HepG2 (cell line): ENCODE measurements at regions not wholly inside any gene's neighbourhood (a gene's known extent, or its start where the extent isn't known, plus 50 kb on each side); places are given as distances from the start of the nearest gene placed in this dataset.

Experiments
- FOSL2 ChIP-seq: sonication (generic); formaldehyde crosslinking; IDR thresholded peaks from 2 replicates; pipeline ENCODE4 v1.4.0; 2020; ENCODE audit warnings: missing genetic modification reagents
- HNRNPL ChIP-seq: fragments of 200-400 bp; formaldehyde crosslinking; IDR thresholded peaks from 2 replicates; pipeline ENCODE4 v1.6.1; 2017; ENCODE audit warnings: mild to moderate bottlenecking, low read depth, low read length
- HNRNPLL ChIP-seq: fragments of 200-400 bp; formaldehyde crosslinking; IDR thresholded peaks from 2 replicates; pipeline ENCODE4 v1.6.1; 2017; ENCODE audit warnings: mild to moderate bottlenecking, low read depth, low read length; ENCODE audit not compliant: poor library complexity, severe bottlenecking
- KDM2A ChIP-seq: sonication (generic); formaldehyde crosslinking; IDR thresholded peaks from 2 replicates; pipeline ENCODE4 v1.4.0; 2020; ENCODE audit warnings: low read depth, missing genetic modification reagents, borderline replicate concordance
- NFE2L1 ChIP-seq: sonication (generic); formaldehyde crosslinking; IDR thresholded peaks from 2 replicates; pipeline ENCODE4 v1.4.0; 2020; ENCODE audit warnings: missing genetic modification reagents, mild to moderate bottlenecking, borderline replicate concordance
- RFX1 ChIP-seq: fragments of 450-650 bp; IDR thresholded peaks from 2 replicates; pipeline ENCODE4 v1.6.1; 2017
- RXRA ChIP-seq: sonication (generic); formaldehyde crosslinking; IDR thresholded peaks from 2 replicates; pipeline ENCODE4 v1.5.1; 2020; ENCODE audit warnings: missing genetic modification reagents
- ZNF251 ChIP-seq: sonication (generic); formaldehyde crosslinking; IDR thresholded peaks from 2 replicates; pipeline ENCODE4 v1.9.0; 2021; ENCODE audit warnings: mild to moderate bottlenecking, missing genetic modification reagents
- ZNF614 ChIP-seq: IDR thresholded peaks from 2 replicates; pipeline ENCODE4 v1.6.1; 2018; ENCODE audit warnings: missing biosample characterization, missing genetic modification reagents, inconsistent platforms, borderline replicate concordance
- ZNF644 ChIP-seq: IDR thresholded peaks from 2 replicates; pipeline ENCODE4 v1.6.1; 2016; ENCODE audit warnings: low read depth
- TF ChIP-seq, protein P1 (sequence below), 2 experiments: sonication (generic) in 1 of 2; formaldehyde crosslinking in 1 of 2; IDR thresholded peaks; 2 replicates each; pipeline versions ENCODE4 v1.4.0 to v1.6.1; 2018 to 2020; ENCODE audit warnings: missing genetic modification reagents in 2 of 2, borderline replicate concordance in 1 of 2, low read depth in 1 of 2, mild to moderate bottlenecking in 1 of 2, missing biosample characterization in 1 of 2
- TF ChIP-seq, protein P2 (sequence below): IDR thresholded peaks from 2 replicates; pipeline ENCODE4 v1.6.1; 2018; ENCODE audit warnings: missing genetic modification reagents, mild to moderate bottlenecking, missing compliant biosample characterization
- TF ChIP-seq, protein P3 (sequence below): sonication (generic); formaldehyde crosslinking; IDR thresholded peaks from one replicate; pipeline ENCODE4 v1.5.1; 2020; ENCODE audit warnings: mild to moderate bottlenecking, missing genetic modification reagents; ENCODE audit errors: not compliant biosample characterization
- TF ChIP-seq, protein P4 (sequence below): sonication (generic); formaldehyde crosslinking; IDR thresholded peaks from 2 replicates; pipeline ENCODE4 v1.5.0; 2020; ENCODE audit warnings: missing genetic modification reagents
- TF ChIP-seq, protein P5 (sequence below): sonication (generic); formaldehyde crosslinking; IDR thresholded peaks from 2 replicates; pipeline ENCODE4 v1.9.0; 2022; ENCODE audit warnings: low read depth, missing genetic modification reagents

DNA sequence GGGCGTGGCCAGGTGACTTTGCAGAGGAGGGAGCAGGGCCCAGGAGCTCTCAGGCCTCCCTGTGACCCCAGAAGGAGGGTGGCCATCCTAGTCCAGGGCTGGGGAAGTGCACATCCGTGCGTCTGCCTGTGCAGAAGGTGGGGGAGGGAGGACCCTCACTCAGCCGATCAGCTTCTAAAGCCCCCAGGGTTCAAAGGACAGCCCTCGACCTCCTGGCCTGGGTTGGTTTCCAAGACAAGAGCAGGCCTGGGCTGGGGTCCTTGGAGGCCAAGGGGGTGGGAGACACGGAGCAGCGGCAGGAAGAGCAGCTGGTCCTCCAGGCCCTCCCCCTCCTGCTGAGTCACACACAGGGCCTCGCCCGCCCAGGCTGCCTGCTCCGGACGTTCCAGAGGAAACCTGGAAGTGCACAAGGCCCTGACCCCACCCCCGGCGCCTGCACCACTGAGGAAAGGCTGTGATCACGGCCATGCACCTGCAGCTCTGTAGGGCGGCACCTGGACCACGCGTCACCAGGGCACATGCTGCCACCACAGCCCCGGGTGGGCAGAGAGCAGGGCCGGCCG is 67.1 kb upstream of the ZNF469 start (continued):
- TF ChIP-seq HNRNPLL (no peak), ZNF644 (no peak), HNRNPL (0 out of 2 replicates have a peak, but pooled peaks have one; percentile 55), RFX1 (peak; percentile 37; the same call in 1 of the 2 replicates), NFE2L1 (CRISPR knock-in tag) (peak; percentile 62; the same call in 1 of the 2 replicates), ZNF251 (no peak), RXRA (CRISPR knock-in tag) (0 out of 2 replicates have a peak, but pooled peaks have one; percentile 39), KDM2A (CRISPR knock-in tag) (peak; percentile 44; the same call in 1 of the 2 replicates), ZNF614 (0 out of 2 replicates have a peak, but pooled peaks have one; percentile 3), FOSL2 (CRISPR knock-in tag) (peak; percentile 93)
- TF ChIP-seq, protein P1, sequence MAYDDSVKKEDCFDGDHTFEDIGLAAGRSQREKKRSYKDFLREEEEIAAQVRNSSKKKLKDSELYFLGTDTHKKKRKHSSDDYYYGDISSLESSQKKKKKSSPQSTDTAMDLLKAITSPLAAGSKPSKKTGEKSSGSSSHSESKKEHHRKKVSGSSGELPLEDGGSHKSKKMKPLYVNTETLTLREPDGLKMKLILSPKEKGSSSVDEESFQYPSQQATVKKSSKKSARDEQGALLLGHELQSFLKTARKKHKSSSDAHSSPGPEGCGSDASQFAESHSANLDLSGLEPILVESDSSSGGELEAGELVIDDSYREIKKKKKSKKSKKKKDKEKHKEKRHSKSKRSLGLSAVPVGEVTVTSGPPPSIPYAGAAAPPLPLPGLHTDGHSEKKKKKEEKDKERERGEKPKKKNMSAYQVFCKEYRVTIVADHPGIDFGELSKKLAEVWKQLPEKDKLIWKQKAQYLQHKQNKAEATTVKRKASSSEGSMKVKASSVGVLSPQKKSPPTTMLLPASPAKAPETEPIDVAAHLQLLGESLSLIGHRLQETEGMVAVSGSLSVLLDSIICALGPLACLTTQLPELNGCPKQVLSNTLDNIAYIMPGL (CRISPR knock-in tag; IDR thresholded peaks at IDR 0.05; ENCODE audit: borderline replicate concordance in 1 of 2, low read depth in 1 of 2): peak in 1 of 2 experiments; percentile 41; a peak in 1 of 4 replicates
- TF ChIP-seq, protein P2, sequence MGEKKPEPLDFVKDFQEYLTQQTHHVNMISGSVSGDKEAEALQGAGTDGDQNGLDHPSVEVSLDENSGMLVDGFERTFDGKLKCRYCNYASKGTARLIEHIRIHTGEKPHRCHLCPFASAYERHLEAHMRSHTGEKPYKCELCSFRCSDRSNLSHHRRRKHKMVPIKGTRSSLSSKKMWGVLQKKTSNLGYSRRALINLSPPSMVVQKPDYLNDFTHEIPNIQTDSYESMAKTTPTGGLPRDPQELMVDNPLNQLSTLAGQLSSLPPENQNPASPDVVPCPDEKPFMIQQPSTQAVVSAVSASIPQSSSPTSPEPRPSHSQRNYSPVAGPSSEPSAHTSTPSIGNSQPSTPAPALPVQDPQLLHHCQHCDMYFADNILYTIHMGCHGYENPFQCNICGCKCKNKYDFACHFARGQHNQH (CRISPR knock-in tag): peak; percentile 56; the same call in 1 of the 2 replicates
- TF ChIP-seq, protein P3, sequence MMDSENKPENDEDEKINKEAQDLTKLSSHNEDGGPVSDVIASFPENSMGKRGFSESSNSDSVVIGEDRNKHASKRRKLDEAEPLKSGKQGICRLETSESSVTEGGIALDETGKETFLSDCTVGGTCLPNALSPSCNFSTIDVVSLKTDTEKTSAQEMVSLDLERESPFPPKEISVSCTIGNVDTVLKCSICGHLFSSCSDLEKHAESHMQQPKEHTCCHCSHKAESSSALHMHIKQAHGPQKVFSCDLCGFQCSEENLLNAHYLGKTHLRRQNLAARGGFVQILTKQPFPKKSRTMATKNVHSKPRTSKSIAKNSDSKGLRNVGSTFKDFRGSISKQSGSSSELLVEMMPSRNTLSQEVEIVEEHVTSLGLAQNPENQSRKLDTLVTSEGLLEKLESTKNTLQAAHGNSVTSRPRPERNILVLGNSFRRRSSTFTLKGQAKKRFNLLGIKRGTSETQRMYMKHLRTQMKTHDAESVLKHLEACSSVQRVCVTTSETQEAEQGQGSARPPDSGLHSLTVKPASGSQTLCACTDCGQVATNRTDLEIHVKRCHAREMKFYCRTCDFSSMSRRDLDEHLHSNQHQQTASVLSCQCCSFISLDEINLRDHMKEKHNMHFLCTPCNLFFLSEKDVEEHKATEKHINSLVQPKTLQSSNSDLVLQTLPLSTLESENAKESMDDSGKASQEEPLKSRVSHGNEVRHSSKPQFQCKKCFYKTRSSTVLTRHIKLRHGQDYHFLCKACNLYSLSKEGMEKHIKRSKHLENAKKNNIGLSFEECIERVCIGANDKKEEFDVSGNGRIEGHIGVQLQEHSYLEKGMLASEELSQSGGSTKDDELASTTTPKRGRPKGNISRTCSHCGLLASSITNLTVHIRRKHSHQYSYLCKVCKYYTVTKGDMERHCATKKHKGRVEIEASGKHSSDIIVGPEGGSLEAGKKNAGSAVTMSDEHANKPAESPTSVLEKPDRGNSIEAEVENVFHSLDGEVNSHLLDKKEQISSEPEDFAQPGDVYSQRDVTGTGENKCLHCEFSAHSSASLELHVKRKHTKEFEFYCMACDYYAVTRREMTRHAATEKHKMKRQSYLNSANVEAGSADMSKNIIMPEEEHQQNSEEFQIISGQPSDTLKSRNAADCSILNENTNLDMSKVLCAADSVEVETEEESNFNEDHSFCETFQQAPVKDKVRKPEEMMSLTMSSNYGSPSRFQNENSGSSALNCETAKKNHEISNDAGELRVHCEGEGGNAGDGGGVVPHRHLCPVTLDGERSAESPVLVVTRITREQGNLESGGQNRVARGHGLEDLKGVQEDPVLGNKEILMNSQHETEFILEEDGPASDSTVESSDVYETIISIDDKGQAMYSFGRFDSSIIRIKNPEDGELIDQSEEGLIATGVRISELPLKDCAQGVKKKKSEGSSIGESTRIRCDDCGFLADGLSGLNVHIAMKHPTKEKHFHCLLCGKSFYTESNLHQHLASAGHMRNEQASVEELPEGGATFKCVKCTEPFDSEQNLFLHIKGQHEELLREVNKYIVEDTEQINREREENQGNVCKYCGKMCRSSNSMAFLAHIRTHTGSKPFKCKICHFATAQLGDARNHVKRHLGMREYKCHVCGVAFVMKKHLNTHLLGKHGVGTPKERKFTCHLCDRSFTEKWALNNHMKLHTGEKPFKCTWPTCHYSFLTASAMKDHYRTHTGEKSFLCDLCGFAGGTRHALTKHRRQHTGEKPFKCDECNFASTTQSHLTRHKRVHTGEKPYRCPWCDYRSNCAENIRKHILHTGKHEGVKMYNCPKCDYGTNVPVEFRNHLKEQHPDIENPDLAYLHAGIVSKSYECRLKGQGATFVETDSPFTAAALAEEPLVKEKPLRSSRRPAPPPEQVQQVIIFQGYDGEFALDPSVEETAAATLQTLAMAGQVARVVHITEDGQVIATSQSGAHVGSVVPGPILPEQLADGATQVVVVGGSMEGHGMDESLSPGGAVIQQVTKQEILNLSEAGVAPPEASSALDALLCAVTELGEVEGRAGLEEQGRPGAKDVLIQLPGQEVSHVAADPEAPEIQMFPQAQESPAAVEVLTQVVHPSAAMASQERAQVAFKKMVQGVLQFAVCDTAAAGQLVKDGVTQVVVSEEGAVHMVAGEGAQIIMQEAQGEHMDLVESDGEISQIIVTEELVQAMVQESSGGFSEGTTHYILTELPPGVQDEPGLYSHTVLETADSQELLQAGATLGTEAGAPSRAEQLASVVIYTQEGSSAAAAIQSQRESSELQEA (CRISPR knock-in tag): no peak
- TF ChIP-seq, protein P4, sequence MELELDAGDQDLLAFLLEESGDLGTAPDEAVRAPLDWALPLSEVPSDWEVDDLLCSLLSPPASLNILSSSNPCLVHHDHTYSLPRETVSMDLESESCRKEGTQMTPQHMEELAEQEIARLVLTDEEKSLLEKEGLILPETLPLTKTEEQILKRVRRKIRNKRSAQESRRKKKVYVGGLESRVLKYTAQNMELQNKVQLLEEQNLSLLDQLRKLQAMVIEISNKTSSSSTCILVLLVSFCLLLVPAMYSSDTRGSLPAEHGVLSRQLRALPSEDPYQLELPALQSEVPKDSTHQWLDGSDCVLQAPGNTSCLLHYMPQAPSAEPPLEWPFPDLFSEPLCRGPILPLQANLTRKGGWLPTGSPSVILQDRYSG (CRISPR knock-in tag): no peak
- TF ChIP-seq, protein P5, sequence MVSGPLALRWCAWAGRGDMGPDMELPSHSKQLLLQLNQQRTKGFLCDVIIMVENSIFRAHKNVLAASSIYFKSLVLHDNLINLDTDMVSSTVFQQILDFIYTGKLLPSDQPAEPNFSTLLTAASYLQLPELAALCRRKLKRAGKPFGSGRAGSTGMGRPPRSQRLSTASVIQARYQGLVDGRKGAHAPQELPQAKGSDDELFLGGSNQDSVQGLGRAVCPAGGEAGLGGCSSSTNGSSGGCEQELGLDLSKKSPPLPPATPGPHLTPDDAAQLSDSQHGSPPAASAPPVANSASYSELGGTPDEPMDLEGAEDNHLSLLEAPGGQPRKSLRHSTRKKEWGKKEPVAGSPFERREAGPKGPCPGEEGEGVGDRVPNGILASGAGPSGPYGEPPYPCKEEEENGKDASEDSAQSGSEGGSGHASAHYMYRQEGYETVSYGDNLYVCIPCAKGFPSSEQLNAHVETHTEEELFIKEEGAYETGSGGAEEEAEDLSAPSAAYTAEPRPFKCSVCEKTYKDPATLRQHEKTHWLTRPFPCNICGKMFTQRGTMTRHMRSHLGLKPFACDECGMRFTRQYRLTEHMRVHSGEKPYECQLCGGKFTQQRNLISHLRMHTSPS: peak; percentile 75
